ENCODE measurements at regions not wholly inside any gene's neighbourhood (a gene's known extent, or its start where the extent isn't known, plus 50 kb on each side); places are given as distances from the start of the nearest gene placed in this dataset.

GRCh38 chr4:157502656-157503055 lies 282.1 kb downstream of the GRIA2 start:
- DNase-seq: no peak

- DNase-seq: no peak
Observed at GRCh38 chr4:157459785-157460184, 239.3 kb downstream of the GRIA2 start.

DNA sequence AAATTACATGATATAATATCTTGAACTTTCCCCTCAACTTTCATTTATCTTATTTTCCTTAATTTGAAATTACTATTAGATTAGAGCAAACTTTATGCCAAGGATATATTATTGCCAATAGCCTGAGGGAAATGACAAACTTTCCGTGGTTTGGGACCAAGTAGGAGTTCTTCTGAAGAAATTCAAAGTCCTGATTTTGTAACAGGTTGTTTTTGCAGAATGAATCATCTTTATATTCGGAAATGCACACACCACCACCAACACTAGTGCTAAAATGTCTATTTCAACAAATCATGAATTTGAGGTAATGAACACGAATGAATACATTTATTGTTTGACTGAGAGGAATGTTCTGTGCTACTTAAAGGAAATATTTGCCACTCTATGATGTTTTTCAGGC lies 226.7 kb downstream of the GRIA2 start:
- DNase-seq: no peak

- DNase-seq: no peak
Observed at GRCh38 chr4:157444014-157444413, 223.5 kb downstream of the GRIA2 start.

DNA sequence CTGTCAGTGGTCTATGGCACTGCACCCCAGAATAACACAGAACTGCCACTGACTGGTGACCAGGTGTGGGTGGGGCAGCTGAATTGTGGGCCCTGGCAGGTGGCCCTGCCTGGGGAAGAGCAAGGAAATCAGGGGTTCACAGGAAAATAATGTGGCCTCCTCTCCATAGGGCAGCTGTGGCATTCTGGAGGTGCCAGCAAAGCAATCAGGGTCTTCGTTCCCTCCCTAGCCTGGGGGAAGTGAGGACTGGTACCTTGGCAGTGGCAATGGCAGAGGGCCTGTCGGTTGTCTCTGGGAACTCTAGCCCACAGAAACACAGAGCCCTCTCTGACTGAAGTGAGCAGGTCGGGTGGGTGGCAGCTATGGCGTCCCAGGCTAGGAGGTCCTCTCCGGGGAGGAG lies 223.0 kb downstream of the GRIA2 start:
- DNase-seq: no peak

DNA sequence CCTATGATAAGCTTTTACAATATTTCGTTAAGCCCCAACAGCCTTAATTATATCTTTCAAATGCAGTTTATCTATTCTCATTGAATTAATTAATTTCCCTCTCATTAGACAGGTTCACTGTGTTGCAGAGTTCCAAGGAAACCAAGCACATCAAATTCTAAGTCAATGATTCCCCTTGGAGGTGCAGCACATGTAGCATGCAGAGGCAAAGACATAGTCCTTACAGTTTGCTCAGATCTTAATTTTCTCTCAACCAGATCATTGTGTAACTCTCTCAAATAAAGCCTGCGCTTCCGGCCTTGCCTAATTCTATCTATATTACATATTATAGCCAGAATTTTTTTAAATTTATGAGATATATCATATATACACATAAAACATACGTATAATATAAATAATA lies 205.4 kb downstream of the GRIA2 start:
- DNase-seq: no peak

DNA sequence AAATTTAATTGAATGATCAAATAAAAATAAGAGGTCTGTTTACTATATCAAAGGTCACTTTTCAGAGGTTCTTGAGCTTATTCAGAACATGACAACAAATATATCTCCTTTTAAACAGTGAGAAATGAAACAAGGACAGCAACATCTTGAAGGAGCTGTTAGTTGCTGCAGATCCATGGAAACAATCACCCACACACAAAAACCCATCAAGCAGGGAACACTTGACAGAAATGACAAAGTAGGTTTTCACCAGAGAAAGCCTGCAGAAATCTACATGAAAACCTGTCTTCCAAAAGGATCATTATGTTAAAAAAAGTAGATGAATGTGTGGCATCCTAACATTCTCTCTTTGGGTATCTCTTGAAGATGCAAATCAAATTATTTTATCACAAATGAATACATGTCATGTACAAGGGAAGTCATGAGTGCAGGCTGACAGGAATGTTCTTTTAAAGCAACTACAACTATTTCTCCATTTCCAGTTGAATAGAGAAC lies 203.0 kb downstream of the GRIA2 start:
- no peak for DNase-seq

DNA sequence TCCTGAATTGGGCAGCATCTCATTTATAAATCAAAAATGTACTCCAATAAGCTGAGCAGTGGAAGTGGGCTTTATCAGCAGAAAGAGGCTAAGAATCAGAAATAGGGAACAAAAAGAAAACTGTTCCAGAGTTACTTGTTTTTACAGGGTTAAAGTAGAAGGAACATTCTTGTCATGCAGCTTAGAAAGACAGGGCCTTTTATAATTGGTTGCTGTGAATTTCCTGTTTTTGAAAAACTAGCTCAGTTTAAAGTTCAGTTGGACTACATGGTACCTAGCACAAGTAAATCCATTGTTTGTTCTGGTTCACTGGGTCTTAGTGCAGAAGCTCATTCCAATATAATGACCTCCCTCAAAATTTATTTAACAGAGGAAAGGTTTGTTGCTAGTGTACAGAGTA lies 200.8 kb downstream of the GRIA2 start:
- DNase-seq: no peak
